ENCODE measurements at regions not wholly inside any gene's neighbourhood (a gene's known extent, or its start where the extent isn't known, plus 50 kb on each side); places are given as distances from the start of the nearest gene placed in this dataset.
A peak's percentile ranks its signal among the peaks of the same experiment; 100 is the strongest.
"Not testable (repeated sequence)": the region's sequence is repeated elsewhere in the genome, so short reads cannot be mapped to it uniquely, and the experiment has no call there.

DNA sequence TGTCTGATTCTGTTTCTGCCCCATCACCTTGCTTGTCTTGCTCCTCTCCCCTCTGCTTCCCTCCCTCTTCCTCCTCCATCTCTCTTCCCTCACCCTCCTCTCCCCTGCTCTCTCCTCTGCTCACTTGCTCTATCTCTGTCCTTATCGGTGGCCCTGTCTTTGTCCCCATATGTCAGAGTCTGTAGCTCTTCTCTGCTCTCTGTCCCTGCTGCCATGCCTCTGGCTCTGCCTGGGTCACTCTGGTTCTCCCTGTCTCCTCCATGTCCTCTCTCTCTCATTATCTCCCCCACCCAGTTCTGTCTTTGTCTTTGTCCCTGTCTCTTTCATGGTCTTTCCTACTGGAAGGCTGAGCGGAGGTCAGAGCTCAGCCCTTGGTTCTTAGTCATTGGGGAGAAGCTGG lies 169.1 kb upstream of the NLRP1 start:
- no peak for DNase-seq

DNA sequence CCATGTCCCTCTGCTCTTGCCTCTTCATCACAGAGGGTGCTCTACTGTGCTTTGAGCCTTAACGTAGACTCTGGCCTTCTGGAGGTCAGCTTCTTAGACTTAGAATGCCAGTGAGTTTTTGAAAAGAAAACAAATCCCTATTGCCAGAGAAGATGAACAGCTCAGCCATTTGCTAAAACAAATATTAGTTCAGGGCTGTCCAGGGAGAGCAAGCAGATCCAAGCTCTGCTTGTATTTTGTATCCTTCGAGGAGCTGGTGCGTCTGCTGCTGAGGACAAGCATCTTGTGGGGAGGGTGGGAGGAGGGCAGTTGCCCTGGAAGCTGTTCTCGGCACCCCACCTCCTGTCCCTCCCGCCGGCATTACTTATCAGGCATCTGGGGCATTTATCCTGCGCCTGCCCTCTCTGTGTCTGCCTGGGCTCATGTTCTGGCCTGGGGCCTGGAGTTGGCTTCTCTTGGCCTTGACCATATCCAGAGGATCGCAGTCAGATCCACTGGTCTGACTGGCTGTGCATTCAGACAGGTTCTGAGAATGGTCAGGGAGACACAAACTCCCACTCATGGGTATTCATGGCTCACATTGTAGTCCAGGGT lies 173.1 kb upstream of the NLRP1 start:
- DNase-seq = no peak

DNA sequence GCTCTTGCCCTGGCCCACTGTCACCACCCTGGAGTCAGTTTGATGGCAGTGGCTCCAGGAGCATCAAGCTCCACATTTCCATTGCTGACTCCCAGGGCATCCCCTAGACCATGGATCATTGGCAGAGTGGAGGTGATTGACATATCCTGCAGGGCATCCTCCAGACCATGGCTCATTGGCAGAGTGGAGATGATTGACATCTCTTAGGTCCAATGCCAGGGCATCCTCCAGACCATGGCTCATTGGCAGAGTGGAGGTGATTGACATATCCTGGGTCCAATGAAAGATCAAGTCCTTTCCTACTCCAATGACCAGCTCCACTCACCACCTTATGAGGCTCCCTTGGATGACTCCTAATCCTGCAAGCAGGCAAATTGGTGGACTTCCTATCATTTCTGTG lies 174.3 kb upstream of the NLRP1 start:
- DNase-seq = peak; percentile 13 to 38 (median 23)

DNA sequence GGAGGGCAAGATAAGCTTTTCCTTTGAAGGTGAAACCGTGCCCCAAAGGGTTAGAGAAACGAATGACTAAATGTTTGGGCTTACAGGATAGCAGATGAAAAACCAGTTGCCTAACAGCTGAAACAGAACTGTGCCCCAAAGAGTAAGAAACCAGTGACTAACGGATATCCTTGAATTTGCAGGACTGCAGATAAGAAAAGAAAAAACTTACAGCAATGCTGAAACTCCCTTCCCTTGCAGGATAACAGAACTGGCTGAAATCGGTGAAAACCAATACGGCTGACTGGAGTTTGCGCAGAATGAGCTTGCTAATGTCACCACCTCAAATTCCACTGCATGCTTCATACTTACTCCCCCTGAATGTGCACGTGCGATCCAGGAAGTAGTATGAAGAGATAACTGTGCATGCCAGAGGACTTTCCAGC lies 175.2 kb upstream of the NLRP1 start:
- no peak for DNase-seq

DNA sequence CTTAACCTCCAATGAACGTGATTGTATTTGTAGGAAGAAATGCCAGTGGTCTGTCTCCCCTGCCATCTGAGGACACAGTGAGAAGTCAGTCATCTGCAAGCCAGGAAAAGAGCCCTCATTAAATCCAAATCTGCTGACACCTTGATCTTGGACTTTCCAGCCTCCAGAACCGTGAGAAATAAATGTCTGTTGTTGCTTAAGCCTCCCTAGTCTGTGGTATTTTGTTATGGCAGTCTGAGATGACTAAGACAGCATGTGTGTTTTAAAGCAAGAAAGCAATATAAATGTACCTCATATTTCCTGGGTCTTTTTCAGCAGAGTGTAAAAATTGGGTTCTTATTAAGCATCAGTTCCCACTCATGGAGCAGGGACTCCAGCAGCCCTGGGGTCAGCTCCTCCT lies 177.9 kb upstream of the NLRP1 start:
- DNase-seq = no peak

DNA sequence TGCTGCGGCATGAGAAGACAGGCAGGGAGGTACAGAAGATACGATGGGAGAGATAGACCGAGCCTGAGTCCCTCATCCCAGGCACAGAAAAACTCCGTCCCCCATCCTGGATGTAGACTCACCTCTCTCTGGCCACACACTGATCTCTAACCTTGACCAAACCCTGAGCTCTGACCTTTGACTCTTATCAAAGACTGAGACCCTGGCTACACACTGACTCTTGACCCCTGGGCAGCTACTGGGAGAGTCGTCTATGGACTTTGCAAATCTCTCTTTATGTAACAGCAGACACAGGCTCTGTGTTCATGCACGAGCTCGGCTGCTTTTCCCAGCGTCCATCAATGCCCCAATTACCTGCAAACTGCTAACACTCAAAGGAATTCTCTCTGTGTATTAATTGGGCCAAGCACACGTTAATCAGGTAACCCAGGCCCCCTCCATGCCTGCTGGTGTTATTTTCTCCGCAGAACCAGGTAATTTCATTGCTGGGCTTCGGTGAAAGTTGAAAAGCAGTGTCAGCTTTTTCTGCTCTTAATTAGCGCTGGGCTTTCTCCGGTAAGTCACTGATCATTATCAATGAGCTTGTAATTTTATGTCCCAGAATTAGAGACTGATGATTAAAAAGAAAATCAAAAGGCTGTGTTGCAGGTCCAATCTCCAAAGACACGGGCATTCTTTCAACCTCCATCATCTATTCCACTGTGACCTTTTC lies 179.4 kb upstream of the NLRP1 start:
- no peak for DNase-seq

DNA sequence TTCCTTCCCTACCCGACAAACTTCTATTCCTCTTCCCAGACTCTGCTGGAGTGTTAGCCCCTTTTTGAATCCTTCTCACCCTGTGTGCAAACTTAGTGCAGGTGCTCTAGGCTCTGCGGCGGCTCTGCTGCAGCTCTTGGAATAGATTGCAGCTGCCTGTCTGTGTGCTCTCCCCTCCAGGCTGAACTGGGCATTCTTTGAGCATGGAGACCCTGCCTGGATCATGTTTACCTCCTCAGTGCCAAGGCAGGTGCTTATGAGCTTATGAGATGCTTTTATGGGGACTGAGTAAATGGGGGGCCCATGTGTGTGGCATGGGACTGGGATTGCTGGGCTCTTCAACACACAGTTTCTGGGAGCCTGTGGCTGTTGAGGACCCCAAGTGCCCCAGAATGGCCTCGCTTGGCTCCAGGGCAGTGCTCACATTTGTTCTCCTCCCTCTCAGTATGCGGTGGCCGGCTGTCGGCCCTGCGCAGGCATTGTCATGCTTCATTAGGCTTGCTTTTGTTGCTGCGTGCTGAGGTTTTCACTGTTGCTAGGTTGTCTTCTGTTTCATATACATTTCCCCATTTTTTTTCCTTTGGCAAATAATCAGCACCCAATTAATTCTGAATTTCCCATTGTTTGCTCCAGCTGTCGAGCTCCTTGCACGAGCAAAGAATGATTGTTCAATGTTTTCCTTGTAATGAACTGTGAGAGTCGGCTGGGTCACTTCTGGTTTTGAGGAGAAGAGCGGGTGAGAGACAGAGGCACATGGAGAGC lies 185.5 kb upstream of the NLRP1 start:
- no peak for DNase-seq

DNA sequence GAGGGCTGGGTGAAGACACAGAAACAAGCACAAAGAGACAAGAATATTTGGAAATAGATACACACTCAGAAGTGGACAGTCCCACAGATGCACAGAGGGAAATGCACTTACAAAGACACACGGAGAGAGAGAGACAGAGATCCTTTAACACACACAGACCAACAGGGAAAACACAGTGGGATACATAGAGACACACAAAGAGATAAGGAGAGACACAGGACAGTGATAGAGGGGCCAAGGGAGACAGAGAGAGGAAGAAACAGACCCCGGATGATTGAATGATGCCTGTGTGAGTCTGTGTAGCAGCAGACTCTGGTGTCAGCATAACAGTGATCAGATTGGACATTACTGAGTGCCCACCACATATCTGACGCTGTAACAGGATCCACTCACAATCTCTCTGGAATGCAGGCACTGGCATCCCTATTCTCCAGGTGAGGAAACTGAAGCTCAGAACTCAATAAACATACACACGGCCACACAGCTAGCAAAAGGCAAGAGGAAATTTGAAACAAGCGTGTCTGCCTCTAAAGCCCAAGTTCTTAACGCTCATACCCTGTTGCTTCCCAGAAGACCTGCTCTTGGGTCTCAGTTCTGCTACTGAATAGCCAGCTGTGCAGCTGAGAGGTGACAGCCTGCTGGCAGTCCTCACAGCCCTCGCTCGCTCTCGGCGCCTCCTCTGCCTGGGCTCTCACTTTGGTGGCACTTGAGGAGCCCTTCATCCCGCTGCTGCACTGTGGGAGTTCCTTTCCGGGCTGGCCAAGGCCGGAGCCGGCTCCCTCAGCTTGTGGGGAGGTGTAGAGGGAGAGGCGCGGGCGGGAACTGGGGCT lies 186.3 kb upstream of the NLRP1 start:
- no peak for DNase-seq

DNA sequence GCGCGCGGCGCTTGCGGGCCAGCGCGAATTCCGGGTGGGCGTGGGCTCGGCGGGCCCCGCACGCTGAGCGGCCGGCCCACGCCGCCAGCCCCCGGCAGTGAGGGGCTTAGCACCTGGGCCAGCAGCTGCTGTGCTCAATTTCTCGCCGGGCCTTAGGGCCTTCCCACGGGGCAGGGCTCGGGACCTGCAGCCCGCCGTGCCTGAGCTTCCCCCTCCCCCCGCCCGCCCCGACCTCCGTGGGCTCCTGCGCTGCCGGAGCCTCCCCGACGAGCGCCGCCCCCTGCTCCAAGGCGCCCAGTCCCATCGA lies 186.9 kb upstream of the NLRP1 start:
- DNase-seq = not testable (repeated sequence)

DNA sequence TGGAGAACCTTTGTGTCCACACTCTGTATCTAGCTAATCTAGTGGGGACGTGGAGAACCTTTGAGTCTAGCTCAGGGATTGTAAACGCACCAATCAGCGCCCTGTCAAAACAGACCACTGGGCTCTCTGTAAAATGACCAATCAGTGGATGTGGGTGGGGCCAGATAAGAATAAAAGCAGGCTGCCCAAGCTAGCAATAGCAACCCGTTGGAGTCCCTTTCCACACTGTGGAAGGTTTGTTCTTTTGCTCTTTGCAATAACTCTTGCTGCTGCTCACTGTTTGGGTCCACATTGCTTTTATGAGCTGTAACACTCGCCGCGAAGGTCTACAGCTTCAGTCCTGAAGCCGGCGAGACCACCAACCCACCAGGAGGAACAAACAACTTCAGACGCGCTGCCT lies 187.7 kb upstream of the NLRP1 start:
- DNase-seq = not testable (repeated sequence)

DNA sequence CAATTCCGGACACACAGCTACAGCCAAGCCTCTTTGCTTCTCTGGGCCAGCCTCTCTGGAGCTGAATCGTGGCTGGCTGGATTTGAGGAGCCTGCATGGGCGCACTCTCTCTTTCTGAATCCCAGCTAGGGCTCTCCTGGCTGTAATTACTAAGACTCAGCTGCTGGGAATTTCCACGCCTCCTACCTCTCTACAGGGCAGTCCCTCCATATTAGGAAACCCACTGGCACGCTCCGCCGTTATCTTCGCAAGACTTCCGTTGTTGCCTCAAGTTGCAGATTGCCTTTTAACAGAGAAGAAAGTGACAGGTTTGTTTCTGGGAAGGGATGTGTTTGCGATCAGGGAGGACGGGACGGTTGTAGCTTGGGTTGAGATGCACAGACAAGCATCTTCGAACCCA lies 188.4 kb upstream of the NLRP1 start:
- DNase-seq = peak in 2 of 3 donors; percentile 9 to 26

DNA sequence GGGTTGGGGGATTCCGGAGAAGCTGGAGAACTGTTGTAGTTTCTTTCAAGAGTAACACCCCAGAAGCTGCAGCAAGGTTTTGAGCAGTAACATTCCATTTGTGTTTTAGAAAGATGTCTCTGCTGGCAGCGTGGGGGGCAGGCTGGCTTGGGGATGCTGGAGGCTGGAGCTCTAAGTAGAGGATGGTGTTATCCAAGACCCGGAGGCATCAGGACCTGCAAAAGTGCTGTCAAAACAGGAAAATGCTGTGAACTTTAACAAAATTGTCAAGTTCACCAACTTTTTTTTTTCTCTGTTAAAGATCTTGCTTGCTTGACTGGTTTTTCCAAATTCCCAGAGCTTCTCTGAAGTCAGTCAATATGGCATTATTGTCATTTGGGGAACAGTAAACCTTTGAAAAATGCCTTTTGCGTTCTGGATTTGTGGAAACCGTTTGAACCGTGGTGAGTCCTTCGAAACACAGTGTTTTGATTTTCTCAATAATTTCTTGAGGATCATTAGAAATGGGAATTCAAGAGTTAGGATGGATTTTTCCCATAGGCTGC lies 189.6 kb upstream of the NLRP1 start:
- DNase-seq = no peak

DNA sequence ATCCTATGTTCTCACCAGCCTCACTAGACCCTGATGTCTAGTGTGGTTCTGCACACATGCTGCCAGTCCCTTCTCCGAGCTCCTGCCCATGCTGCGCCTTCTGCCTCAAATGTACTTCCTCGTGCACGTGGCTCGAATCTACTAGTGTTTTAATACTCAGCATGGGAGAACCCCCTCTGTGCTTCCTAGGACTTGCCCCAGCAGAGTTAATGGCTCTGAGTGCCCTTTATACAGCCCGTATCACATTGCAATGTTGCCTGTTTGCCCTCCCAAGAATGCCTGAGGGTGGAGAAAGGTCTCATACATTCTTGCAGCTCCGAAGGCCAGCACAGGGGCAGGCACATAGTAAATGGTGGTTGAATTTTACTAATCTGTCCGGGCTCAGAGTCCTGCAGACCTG lies 190.8 kb upstream of the NLRP1 start:
- no peak for DNase-seq

DNA sequence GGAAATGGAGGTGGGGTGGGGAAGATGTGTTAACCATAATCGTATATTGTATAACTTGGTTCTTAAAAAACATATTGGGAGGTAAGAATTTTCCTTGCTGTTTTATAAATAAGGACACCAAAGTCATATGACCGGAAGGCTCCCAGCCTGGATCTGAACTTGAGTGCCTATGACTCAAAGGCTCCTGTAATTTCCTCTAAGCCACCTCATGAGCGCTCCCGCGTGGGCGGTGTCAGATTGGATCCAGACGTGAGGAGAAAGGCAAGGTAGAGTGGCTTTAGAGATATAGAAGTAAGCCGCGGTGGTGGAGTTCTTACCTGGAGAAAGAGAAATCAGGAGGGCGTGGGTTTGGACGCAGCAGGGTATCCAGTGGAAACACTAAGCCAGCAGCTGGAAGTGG lies 196.2 kb upstream of the NLRP1 start:
- DNase-seq = peak in 1 of 3 donors; percentile 12

DNA sequence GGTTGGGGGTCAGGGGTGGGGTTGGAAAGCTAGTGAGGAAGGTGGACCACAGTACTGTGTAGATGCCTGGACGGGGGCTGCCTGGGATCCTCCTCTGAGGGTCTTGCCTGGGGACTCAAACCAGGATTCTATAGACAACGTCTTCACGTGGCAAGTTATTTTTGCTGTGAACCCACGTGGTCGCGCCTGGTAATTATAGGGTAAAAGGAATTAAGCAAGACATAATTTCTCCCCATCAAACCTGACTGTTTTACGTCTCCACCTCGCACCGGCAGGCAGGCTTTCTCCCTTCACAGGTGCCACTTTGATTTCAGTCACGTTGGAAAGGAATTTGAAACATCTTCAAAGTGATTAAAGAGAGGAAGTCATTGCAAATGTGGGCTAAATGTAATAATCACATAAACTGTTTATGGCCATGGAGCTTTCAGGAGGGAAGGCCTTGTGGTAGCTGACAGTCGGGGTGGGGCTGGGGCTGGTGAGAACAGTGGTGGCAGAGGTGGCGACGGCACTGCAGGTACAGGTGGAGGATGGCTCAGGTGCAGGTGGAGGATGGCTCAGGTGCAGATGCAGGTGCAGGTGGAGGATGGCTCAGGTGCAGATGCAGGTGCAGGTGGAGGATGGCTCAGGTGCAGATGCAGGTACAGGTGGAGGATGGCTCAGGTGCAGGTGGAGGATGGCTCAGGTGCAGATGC lies 197.1 kb upstream of the NLRP1 start:
- no peak for DNase-seq

DNA sequence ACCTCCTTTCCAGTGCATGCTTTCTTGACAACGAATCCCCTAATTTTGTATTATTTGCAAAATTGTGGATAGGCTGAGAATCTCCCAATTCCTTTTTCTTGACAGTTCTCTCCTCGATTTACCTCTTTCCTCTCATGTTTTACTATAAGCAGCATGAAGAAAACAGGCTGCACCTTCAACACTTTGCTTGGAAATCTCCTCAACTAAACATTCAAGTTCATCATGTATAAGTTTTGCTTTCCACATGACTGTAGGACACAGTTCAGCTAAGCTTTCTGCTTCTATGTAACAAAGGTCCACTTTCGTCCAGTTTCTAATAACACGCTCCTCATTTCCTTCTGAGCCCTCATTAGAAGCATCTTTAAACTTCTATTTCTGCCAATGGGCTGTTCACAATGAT lies 199.0 kb upstream of the NLRP1 start:
- no peak for DNase-seq

DNA sequence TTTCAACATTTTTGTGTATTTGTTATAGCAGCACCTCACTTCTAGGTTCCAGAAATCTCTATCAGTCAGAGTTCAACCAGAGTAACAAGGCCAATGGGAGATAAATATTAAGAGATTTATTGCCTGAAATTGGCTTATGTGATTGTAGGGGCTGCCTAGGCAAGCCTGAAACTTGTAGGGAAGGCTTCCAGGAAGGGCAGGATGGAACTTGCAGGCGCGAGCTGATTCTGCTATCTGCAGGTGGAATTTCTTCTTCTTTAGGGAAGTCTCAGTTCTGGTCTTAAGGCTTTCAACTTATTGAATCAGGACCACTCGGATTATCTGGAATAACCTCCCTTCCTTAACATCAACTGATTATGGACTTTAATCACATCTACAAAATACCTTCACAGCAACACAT lies 199.5 kb upstream of the NLRP1 start:
- DNase-seq = no peak

DNA sequence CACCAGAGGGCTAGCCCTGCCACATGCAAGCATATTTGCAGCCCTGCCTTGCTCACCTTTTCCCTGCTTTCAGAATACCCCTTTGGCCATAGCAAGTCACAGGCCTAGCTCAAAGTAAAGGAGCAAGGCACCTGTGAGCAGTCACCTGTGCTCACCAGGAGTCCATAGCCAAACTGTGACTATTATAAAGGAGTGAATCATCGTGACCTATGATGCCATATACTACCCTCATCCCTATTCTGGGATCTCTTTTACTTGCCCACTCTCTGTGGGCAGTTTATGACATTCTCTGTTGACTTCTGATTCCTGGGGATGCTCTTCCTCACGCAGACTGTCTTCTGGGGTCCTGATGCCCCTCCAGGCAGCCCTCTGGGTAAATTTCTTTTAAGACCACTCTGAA lies 200.5 kb upstream of the NLRP1 start:
- DNase-seq = no peak

DNA sequence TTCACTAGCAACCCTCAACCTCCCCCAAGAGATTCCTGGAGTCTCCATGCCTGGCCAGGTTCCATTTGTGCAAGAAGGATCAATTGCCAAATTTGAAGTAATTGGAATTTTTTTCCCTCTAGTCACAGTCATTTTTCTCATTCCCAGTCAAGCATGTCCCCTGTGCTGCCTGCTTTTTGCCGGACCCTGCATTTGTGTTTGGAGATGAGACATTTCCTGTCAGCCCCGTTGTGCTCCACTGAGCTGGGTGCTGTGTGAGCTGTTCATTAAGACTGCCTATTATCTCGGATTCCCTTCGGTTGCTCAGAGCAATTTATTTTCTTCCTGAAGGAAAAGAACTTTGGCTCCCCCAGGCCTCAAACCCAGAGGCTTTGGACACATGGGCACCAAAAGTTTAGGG lies 201.0 kb upstream of the NLRP1 start:
- no peak for DNase-seq

DNA sequence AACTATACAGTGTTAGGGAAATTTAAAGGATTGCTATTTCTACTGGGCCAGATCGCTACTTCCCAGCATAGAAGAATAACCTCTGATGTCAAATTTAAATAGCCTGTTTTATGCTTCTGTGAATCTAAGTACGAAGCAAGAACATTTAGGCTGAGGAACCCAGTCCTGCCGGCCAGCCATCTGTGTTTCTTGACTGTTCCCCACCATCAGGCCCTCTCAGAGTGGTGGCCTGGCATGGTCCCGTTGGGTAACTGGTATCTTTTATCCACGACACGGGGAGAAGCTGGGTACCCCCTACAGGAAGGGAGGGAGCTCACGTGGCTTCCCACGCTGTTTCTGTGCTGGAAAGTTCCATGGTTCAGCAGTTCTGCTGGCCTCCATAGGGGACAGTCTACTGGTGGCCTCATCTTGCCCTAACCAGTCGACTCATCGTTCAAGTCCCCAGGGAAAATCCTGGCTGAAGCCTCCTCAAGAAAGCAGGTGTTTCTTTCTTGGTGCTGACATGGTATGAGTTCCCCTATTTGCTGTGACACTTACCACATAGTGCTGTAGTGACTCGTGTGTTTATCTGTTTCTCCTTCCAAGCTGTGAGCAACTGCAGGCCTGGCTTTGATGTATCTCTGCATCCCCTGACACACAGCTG lies 201.7 kb upstream of the NLRP1 start:
- DNase-seq = peak in 1 of 3 donors; percentile 5

DNA sequence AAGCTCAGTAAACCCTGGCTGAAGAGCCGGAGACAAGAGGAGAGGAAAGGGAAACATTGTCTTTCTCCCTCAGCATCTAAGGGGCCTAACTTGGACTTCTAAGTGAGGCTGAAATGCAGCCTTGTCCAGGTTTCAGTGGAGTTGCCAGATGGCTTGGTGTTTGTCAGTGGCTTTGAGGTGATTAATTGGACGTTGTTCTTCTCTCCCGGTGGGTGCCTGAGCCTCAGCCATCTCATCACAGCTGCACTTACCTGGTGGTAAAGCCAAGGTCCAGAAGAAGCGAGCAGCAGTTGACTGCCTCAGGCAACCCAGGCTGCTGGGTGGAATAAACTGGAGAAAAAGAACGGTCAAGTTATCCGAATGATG lies 202.2 kb upstream of the NLRP1 start:
- no peak for DNase-seq

DNA sequence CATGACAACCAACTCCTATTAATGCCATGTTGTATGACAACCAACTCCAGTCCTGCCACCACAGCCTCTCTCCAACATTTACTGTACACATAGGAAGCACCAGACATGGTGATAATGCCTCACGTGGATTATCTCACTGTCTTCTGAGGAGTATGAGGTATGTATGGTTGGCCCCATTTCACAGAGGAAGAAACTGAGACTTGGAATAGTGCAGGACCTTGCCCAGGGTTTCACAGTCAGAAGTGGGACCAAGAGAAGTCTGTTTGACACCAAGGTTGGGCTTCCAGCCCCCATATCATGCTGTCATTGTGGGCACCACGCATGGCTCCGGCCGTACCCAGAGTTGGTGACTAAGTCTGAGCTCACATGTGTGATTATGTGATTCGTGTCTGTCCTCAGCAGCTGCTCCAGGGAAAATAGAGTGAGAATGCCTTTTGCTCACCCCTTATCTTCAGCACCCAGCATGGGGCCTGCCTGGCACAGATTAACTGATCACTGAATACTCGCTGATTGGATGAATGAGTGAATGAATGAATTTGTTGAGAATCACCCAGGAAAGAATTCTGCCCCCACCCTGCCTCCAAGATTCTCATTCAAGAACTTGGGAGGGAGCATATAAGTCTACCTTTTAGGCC lies 204.1 kb upstream of the NLRP1 start:
- no peak for DNase-seq

All from suppressor macrophage treated with lipopolysaccharide for 1 hour (primary cell).